ELR (cell line): ENCODE measurements at regions not wholly inside any gene's neighbourhood (a gene's known extent, or its start where the extent isn't known, plus 50 kb on each side); places are given as distances from the start of the nearest gene placed in this dataset.

ENCODE experiments used
- DNase-seq: peaks from one replicate; pipeline ENCODE4 v3.0.0-alpha.2; 2015; ENCODE audit warnings: low read depth

- DNase-seq = peak; percentile 70
Measured at GRCh38 chr6:9612489-9612888, 802.4 kb downstream of the TFAP2A start.

GRCh38 chr6:9610620-9611415 is 804.1 kb downstream of the TFAP2A start:
- DNase-seq = peak; percentile 8

GRCh38 chr6:9606435-9607134 is 808.3 kb downstream of the TFAP2A start:
- DNase-seq = no peak

GRCh38 chr6:9594746-9595145 is 820.1 kb downstream of the TFAP2A start:
- no peak for DNase-seq

- DNase-seq = peak; percentile 58
Measured at GRCh38 chr6:9593554-9593953, 821.3 kb downstream of the TFAP2A start.

- peak; percentile 46 for DNase-seq
Measured at GRCh38 chr6:9583753-9584352, 831.0 kb downstream of the TFAP2A start.

GRCh38 chr6:9581155-9581554 is 833.7 kb downstream of the TFAP2A start:
- no peak for DNase-seq

- no peak for DNase-seq
Measured at GRCh38 chr6:9576521-9576920, 838.4 kb downstream of the TFAP2A start.

GRCh38 chr6:9566096-9566495 is 848.8 kb downstream of the TFAP2A start:
- DNase-seq = no peak

GRCh38 chr6:9564021-9564420 is 850.9 kb downstream of the TFAP2A start:
- peak; percentile 14 for DNase-seq

- no peak for DNase-seq
Measured at GRCh38 chr6:9563568-9563967, 851.3 kb downstream of the TFAP2A start.

GRCh38 chr6:9554806-9555205 is 860.1 kb downstream of the TFAP2A start:
- no peak for DNase-seq

GRCh38 chr6:9554323-9554722 is 860.6 kb downstream of the TFAP2A start:
- no peak for DNase-seq

GRCh38 chr6:9553002-9553401 is 861.9 kb downstream of the TFAP2A start:
- no peak for DNase-seq

GRCh38 chr6:9543649-9544048 is 871.2 kb downstream of the TFAP2A start:
- no peak for DNase-seq

- peak; percentile 83 for DNase-seq
Measured at GRCh38 chr6:9540534-9541126, 874.2 kb downstream of the TFAP2A start.

GRCh38 chr6:9540126-9540525 is 874.7 kb downstream of the TFAP2A start:
- no peak for DNase-seq

- DNase-seq = no peak
Measured at GRCh38 chr6:9539231-9539755, 875.6 kb downstream of the TFAP2A start.

- peak; percentile 81 for DNase-seq
Measured at GRCh38 chr6:9537381-9537780, 877.5 kb downstream of the TFAP2A start.

- no peak for DNase-seq
Measured at GRCh38 chr6:9535106-9535505, 879.8 kb downstream of the TFAP2A start.

GRCh38 chr6:9532621-9533557 is 882.0 kb downstream of the TFAP2A start:
- DNase-seq = peak; percentile 61
